ENCODE measurements at regions not wholly inside any gene's neighbourhood (a gene's known extent, or its start where the extent isn't known, plus 50 kb on each side); places are given as distances from the start of the nearest gene placed in this dataset.

- TF ChIP-seq, protein P1, sequence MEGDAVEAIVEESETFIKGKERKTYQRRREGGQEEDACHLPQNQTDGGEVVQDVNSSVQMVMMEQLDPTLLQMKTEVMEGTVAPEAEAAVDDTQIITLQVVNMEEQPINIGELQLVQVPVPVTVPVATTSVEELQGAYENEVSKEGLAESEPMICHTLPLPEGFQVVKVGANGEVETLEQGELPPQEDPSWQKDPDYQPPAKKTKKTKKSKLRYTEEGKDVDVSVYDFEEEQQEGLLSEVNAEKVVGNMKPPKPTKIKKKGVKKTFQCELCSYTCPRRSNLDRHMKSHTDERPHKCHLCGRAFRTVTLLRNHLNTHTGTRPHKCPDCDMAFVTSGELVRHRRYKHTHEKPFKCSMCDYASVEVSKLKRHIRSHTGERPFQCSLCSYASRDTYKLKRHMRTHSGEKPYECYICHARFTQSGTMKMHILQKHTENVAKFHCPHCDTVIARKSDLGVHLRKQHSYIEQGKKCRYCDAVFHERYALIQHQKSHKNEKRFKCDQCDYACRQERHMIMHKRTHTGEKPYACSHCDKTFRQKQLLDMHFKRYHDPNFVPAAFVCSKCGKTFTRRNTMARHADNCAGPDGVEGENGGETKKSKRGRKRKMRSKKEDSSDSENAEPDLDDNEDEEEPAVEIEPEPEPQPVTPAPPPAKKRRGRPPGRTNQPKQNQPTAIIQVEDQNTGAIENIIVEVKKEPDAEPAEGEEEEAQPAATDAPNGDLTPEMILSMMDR (IDR thresholded peaks at IDR 0.05) = no peak
- no peak for TF ChIP-seq POLR2A (IDR thresholded peaks at IDR 0.05)
These were observed 119.8 kb downstream of the CCT6B start for GRCh38 chr17:34841467-34841866.

All from thyroid gland (tissue), 4 donors.